ENCODE measurements at regions not wholly inside any gene's neighbourhood (a gene's known extent, or its start where the extent isn't known, plus 50 kb on each side); places are given as distances from the start of the nearest gene placed in this dataset.

DNA sequence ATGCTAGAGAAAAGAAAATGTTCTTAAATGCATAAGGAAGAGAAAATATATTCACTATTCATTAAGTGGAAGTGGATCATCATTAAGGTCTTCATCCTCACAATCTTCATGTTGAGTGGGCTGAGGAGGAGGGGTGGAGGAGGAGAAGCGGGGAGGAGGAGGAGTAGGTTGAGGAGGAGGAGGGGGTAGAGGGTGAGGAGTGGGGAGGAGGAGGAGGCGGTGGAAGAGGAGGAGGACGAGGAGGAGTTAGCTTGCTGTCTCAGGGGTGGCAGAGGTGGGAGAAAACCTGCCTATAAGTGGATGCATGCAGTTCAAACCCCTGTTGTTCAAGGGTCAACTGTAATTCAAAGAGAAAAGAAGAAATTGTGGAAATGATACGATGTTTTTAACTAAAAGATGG, 71.6 kb downstream of the MYEOV start:
- TF ChIP-seq CTBP1 (IDR thresholded peaks at IDR 0.05; ENCODE audit: borderline replicate concordance), result no peak
- TF ChIP-seq, protein P1, sequence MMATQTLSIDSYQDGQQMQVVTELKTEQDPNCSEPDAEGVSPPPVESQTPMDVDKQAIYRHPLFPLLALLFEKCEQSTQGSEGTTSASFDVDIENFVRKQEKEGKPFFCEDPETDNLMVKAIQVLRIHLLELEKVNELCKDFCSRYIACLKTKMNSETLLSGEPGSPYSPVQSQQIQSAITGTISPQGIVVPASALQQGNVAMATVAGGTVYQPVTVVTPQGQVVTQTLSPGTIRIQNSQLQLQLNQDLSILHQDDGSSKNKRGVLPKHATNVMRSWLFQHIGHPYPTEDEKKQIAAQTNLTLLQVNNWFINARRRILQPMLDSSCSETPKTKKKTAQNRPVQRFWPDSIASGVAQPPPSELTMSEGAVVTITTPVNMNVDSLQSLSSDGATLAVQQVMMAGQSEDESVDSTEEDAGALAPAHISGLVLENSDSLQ (IDR thresholded peaks at IDR 0.05), result no peak
- no peak for TF ChIP-seq HDGF (IDR thresholded peaks at IDR 0.05; ENCODE audit: borderline replicate concordance)
